ENCODE measurements at regions not wholly inside any gene's neighbourhood (a gene's known extent, or its start where the extent isn't known, plus 50 kb on each side); places are given as distances from the start of the nearest gene placed in this dataset.

- no peak for TF ChIP-seq CTCF (IDR thresholded peaks at IDR 0.05)
- TF ChIP-seq ZFX (IDR thresholded peaks at IDR 0.05; ENCODE audit: borderline replicate concordance) = no peak
- no peak overlapping the region for H3K27ac ChIP-seq
Observed at GRCh38 chr1:73901738-73902137, 296.2 kb downstream of the LRRIQ3 start.

- no peak overlapping the region for H3K27ac ChIP-seq
- TF ChIP-seq CTCF (IDR thresholded peaks at IDR 0.05) = no peak
Observed at GRCh38 chr1:73899311-73899710, 298.7 kb downstream of the LRRIQ3 start.

DNA sequence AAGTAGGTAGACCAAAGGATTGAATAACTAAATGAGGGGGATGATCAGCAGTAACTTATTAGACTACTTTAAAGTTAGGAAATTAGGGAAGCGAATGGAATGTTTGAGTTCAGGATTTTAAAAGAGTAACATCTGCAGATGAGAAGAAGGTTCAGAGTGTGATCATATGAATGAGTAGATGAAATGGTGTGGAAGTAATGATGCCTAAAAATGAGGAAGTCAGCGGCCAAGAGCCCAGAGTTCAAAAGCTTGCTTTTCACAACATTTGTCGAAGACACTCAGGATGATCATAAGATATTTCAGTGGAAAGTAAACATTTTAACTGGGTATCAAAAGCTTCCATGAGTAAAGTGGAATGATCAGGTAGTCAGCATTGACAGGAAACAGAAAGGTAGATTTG, 299.4 kb downstream of the LRRIQ3 start:
- H3K27ac ChIP-seq = no peak overlapping the region
- TF ChIP-seq CTCF (IDR thresholded peaks at IDR 0.05) (no peak), ZFX (IDR thresholded peaks at IDR 0.05; ENCODE audit: borderline replicate concordance) (no peak)

GRCh38 chr1:73887412-73887811, 310.6 kb downstream of the LRRIQ3 start:
- TF ChIP-seq CTCF (IDR thresholded peaks at IDR 0.05) (no peak), ZFX (IDR thresholded peaks at IDR 0.05; ENCODE audit: borderline replicate concordance) (no peak)
- no peak overlapping the region for H3K27ac ChIP-seq

DNA sequence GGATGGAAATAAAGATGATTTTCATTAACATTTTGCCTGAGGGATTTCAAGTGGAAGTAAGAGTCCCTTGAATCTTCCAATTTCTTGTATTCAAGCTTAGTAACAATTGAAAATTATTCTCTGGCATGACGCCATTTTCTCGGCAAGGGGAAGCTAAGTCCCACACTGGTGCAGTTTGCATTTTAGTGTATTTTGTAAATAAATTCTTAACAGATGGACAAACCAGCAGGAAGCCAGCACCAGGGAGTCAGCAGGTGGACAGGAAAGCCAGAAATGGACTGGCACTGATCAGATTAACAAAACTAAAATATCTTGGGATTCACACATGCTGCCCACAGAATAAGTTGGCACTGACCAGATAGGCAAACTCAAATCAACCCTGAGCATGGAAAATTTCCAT, 311.3 kb downstream of the LRRIQ3 start:
- TF ChIP-seq CTCF (IDR thresholded peaks at IDR 0.05) (no peak), ZFX (IDR thresholded peaks at IDR 0.05; ENCODE audit: borderline replicate concordance) (no peak)
- no peak overlapping the region for H3K27ac ChIP-seq

GRCh38 chr1:73874806-73875205, 323.2 kb downstream of the LRRIQ3 start:
- TF ChIP-seq ZFX (IDR thresholded peaks at IDR 0.05; ENCODE audit: borderline replicate concordance) (no peak), CTCF (IDR thresholded peaks at IDR 0.05) (no peak)
- H3K27ac ChIP-seq = no peak overlapping the region

- H3K27ac ChIP-seq = no peak overlapping the region
- no peak for TF ChIP-seq CTCF (IDR thresholded peaks at IDR 0.05)
Observed at GRCh38 chr1:73868810-73869336, 329.1 kb downstream of the LRRIQ3 start.

Data from 22Rv1 (cell line).